ENCODE measurements at regions not wholly inside any gene's neighbourhood (a gene's known extent, or its start where the extent isn't known, plus 50 kb on each side); places are given as distances from the start of the nearest gene placed in this dataset.

- TF ChIP-seq SPI1 (IDR thresholded peaks at IDR 0.05; ENCODE audit: borderline replicate concordance, low read depth) (no peak), CTCF (IDR thresholded peaks at IDR 0.05; ENCODE audit: insufficient read depth, low read length) (no peak), REST (IDR thresholded peaks at IDR 0.05; ENCODE audit: insufficient replicate concordance, low read depth) (no peak), POLR2AphosphoS5 (IDR thresholded peaks at IDR 0.05; ENCODE audit: low read depth) (no peak), GABPA (IDR thresholded peaks at IDR 0.05; ENCODE audit: low read depth) (no peak)
These were observed 921.0 kb downstream of the KCNA4 start for GRCh38 chr11:29095821-29096220.

GRCh38 chr11:29093416-29094120 lies 923.3 kb downstream of the KCNA4 start:
- Histone ChIP-seq H3K27me3 (ENCODE audit: insufficient read depth, poor library complexity, severe bottlenecking) (no peaks in the 10 kb centered on the region), H3K27ac (replicated peaks) (no peak overlapping the region), H3K4me3 (replicated peaks; ENCODE audit: insufficient read depth, low read length) (no peak overlapping the region)
- no peak for TF ChIP-seq GABPA (IDR thresholded peaks at IDR 0.05; ENCODE audit: low read depth)
- TF ChIP-seq CTCF (IDR thresholded peaks at IDR 0.05; ENCODE audit: insufficient read depth, low read length): no peak
- TF ChIP-seq SPI1 (IDR thresholded peaks at IDR 0.05; ENCODE audit: borderline replicate concordance, low read depth): no peak
- no peak for TF ChIP-seq POLR2AphosphoS5 (IDR thresholded peaks at IDR 0.05; ENCODE audit: low read depth)
- TF ChIP-seq REST (IDR thresholded peaks at IDR 0.05; ENCODE audit: insufficient replicate concordance, low read depth): no peak
- DNase-seq (ENCODE audit: low read depth in 1 of 2, low spot score in 1 of 2): no peak

More at GRCh38 chr11:29095821-29096220, 921.0 kb downstream of the KCNA4 start:
- no peak for DNase-seq (ENCODE audit: low read depth in 1 of 2, low spot score in 1 of 2)
- Histone ChIP-seq H3K27me3 (ENCODE audit: insufficient read depth, poor library complexity, severe bottlenecking) (no peaks in the 10 kb centered on the region), H3K4me3 (replicated peaks; ENCODE audit: insufficient read depth, low read length) (no peak overlapping the region), H3K27ac (replicated peaks) (no peak overlapping the region)

- no peak for DNase-seq (ENCODE audit: low read depth in 1 of 2, low spot score in 1 of 2)
- no peak overlapping the region for H3K27ac ChIP-seq (replicated peaks)
- H3K27me3 ChIP-seq (ENCODE audit: insufficient read depth, poor library complexity, severe bottlenecking): no peaks in the 10 kb centered on the region
- H3K4me3 ChIP-seq (replicated peaks; ENCODE audit: insufficient read depth, low read length): no peak overlapping the region
- TF ChIP-seq POLR2AphosphoS5 (IDR thresholded peaks at IDR 0.05; ENCODE audit: low read depth): no peak
These were observed 929.5 kb downstream of the KCNA4 start for GRCh38 chr11:29087200-29087812.

GRCh38 chr11:29075726-29076125 lies 941.1 kb downstream of the KCNA4 start:
- Histone ChIP-seq H3K27me3 (ENCODE audit: insufficient read depth, poor library complexity, severe bottlenecking) (no peaks in the 10 kb centered on the region), H3K4me3 (replicated peaks; ENCODE audit: insufficient read depth, low read length) (no peak overlapping the region), H3K27ac (replicated peaks) (no peak overlapping the region)
- DNase-seq (ENCODE audit: low read depth in 1 of 2, low spot score in 1 of 2): no peak
- TF ChIP-seq GABPA (IDR thresholded peaks at IDR 0.05; ENCODE audit: low read depth) (no peak), CTCF (IDR thresholded peaks at IDR 0.05; ENCODE audit: insufficient read depth, low read length) (no peak), REST (IDR thresholded peaks at IDR 0.05; ENCODE audit: insufficient replicate concordance, low read depth) (no peak), SPI1 (IDR thresholded peaks at IDR 0.05; ENCODE audit: borderline replicate concordance, low read depth) (no peak), POLR2AphosphoS5 (IDR thresholded peaks at IDR 0.05; ENCODE audit: low read depth) (no peak)

Data from HL-60 (cell line).